ENCODE measurements at regions not wholly inside any gene's neighbourhood (a gene's known extent, or its start where the extent isn't known, plus 50 kb on each side); places are given as distances from the start of the nearest gene placed in this dataset.
A peak's percentile ranks its signal among the peaks of the same experiment; 100 is the strongest.

DNA sequence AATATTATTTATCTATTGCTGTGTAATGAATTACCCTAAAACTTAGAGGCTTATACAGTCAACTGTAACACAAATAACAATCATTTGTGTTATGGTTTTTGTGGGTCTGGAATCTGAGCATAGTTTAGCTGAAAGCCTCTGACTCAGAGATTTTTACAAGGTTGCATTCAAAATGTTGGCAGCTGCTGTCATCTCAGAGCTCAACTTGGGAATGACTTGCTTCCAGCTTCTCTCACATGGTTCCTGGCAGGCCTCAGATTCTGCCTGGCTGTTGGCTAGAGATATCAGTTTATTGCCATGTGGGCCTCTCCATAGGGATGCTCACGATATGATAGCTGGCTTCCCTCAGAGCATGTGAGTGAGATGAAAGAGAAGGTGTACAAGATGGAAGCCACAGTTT lies 70.2 kb upstream of the BRWD3 start:
- Mint-ChIP-seq H3K4me3 (ENCODE audit: unreplicated experiment) (no peak overlapping the region), H3K9me3 (ENCODE audit: unreplicated experiment) (no peaks in the 10 kb centered on the region), H3K27me3 (ENCODE audit: low read depth, unreplicated experiment) (no peaks in the 10 kb centered on the region), H3K27ac (ENCODE audit: unreplicated experiment) (no peak overlapping the region), H3K4me1 (ENCODE audit: low read depth, unreplicated experiment) (peaks cover 3% of the 10 kb centered on the region), H3K36me3 (ENCODE audit: low read depth, unreplicated experiment) (no peaks in the 10 kb centered on the region)
- H3K9ac ChIP-seq (ENCODE audit: low read length) = no peak overlapping the region
- no peaks in the 10 kb centered on the region for H4K20me1 ChIP-seq (ENCODE audit: insufficient read depth, low read length)
- H3K27ac ChIP-seq (ENCODE audit: low read depth, low read length) = no peak overlapping the region
- no peak overlapping the region for H3K4me2 ChIP-seq (ENCODE audit: low read length)
- no peak overlapping the region for H3K4me3 ChIP-seq (ENCODE audit: insufficient read depth, low read depth, low read length)
- no peak overlapping the region for H2AFZ ChIP-seq (ENCODE audit: low read depth, low read length)
- no peaks in the 10 kb centered on the region for H3K79me2 ChIP-seq (ENCODE audit: insufficient read depth, low read length)
- TF ChIP-seq EZH2 (IDR thresholded peaks at IDR 0.05; ENCODE audit: insufficient read depth, low read length) (no peak), CTCF (IDR thresholded peaks at IDR 0.05; ENCODE audit: insufficient read depth, low read depth, low read length) (no peak)
- DNase-seq (ENCODE audit: low read depth) (no peak), FAIRE-seq (peak; percentile 77)
- H3K4me1 ChIP-seq (ENCODE audit: insufficient read depth, low read length) = no peaks in the 10 kb centered on the region
- no peaks in the 10 kb centered on the region for H3K36me3 ChIP-seq (ENCODE audit: insufficient read depth, low read length)
- H3K9me3 ChIP-seq (ENCODE audit: insufficient read depth, low read depth, low read length) = no peaks in the 10 kb centered on the region
- H3K27me3 ChIP-seq (ENCODE audit: insufficient read depth, low read length) = no peaks in the 10 kb centered on the region

DNA sequence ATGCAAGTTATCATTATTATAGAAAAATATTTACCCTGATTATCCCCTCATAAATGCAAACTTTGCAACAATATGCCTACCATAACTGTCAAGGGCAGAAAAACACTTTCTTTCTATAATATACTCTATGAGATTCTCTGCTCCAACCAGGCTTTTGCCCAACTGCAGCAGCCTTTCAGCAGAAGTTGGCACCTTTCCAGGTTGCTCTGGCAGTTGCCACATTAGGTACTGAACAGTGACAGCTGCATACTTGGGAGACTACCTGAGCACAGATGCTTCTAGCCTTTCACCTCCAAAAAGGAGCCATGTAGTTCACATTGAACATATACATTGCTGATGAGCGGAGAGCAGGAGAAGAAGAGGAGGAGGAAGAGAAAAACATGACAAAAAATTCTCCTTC lies 69.5 kb upstream of the BRWD3 start:
- FAIRE-seq (peak; percentile 80), DNase-seq (ENCODE audit: low read depth) (no peak)
- Mint-ChIP-seq H3K4me1 (ENCODE audit: low read depth, unreplicated experiment) (peaks cover 3% of the 10 kb centered on the region), H3K27me3 (ENCODE audit: low read depth, unreplicated experiment) (no peaks in the 10 kb centered on the region), H3K27ac (ENCODE audit: unreplicated experiment) (no peak overlapping the region), H3K36me3 (ENCODE audit: low read depth, unreplicated experiment) (no peaks in the 10 kb centered on the region), H3K4me3 (ENCODE audit: unreplicated experiment) (no peak overlapping the region), H3K9me3 (ENCODE audit: unreplicated experiment) (no peaks in the 10 kb centered on the region)
- Histone ChIP-seq H3K4me3 (ENCODE audit: insufficient read depth, low read depth, low read length) (no peak overlapping the region), H3K27ac (ENCODE audit: low read depth, low read length) (no peak overlapping the region), H3K4me2 (ENCODE audit: low read length) (no peak overlapping the region), H3K79me2 (ENCODE audit: insufficient read depth, low read length) (no peaks in the 10 kb centered on the region), H3K36me3 (ENCODE audit: insufficient read depth, low read length) (no peaks in the 10 kb centered on the region), H3K4me1 (ENCODE audit: insufficient read depth, low read length) (no peaks in the 10 kb centered on the region), H2AFZ (ENCODE audit: low read depth, low read length) (no peak overlapping the region), H3K9ac (ENCODE audit: low read length) (no peak overlapping the region), H4K20me1 (ENCODE audit: insufficient read depth, low read length) (no peaks in the 10 kb centered on the region), H3K9me3 (ENCODE audit: insufficient read depth, low read depth, low read length) (no peaks in the 10 kb centered on the region), H3K27me3 (ENCODE audit: insufficient read depth, low read length) (no peaks in the 10 kb centered on the region)
- TF ChIP-seq CTCF (IDR thresholded peaks at IDR 0.05; ENCODE audit: insufficient read depth, low read depth, low read length) (no peak), EZH2 (IDR thresholded peaks at IDR 0.05; ENCODE audit: insufficient read depth, low read length) (no peak)

DNA sequence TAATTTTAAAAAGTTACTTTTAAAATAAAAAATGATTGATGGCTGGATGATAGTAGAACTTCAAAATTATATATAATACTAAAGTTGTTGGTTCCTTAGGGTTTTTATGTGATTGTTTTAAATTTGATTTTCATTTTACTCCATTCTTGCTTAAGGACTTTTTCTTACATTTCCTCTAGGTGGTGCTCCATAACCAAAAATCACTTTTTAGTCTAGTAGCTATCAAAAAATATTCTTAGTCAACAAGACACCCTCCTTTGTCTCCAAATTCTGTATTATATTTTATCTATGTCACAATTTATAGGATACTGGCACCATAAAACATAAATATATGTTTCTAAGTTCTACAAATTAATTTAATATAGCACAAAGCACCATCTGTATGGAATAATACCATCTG lies 67.2 kb upstream of the BRWD3 start:
- H3K4me3 Mint-ChIP-seq (ENCODE audit: unreplicated experiment) = no peak overlapping the region
- Histone ChIP-seq H3K36me3 (ENCODE audit: insufficient read depth, low read length) (no peaks in the 10 kb centered on the region), H3K4me1 (ENCODE audit: insufficient read depth, low read length) (no peaks in the 10 kb centered on the region), H3K79me2 (ENCODE audit: insufficient read depth, low read length) (no peaks in the 10 kb centered on the region), H3K27ac (ENCODE audit: low read depth, low read length) (no peak overlapping the region), H4K20me1 (ENCODE audit: insufficient read depth, low read length) (no peaks in the 10 kb centered on the region), H3K9ac (ENCODE audit: low read length) (no peak overlapping the region), H3K4me3 (ENCODE audit: insufficient read depth, low read depth, low read length) (no peak overlapping the region), H3K4me2 (ENCODE audit: low read length) (no peak overlapping the region), H3K9me3 (ENCODE audit: insufficient read depth, low read depth, low read length) (no peaks in the 10 kb centered on the region), H3K27me3 (ENCODE audit: insufficient read depth, low read length) (no peaks in the 10 kb centered on the region), H2AFZ (ENCODE audit: low read depth, low read length) (no peak overlapping the region)
- peaks cover 3% of the 10 kb centered on the region for H3K4me1 Mint-ChIP-seq (ENCODE audit: low read depth, unreplicated experiment)
- DNase-seq (ENCODE audit: low read depth) (peak; percentile 6), FAIRE-seq (peak; percentile 99)
- no peak overlapping the region for H3K27ac Mint-ChIP-seq (ENCODE audit: unreplicated experiment)
- no peaks in the 10 kb centered on the region for H3K27me3 Mint-ChIP-seq (ENCODE audit: low read depth, unreplicated experiment)
- no peaks in the 10 kb centered on the region for H3K36me3 Mint-ChIP-seq (ENCODE audit: low read depth, unreplicated experiment)
- no peaks in the 10 kb centered on the region for H3K9me3 Mint-ChIP-seq (ENCODE audit: unreplicated experiment)
- peak; percentile 22 for TF ChIP-seq CTCF (IDR thresholded peaks at IDR 0.05; ENCODE audit: insufficient read depth, low read depth, low read length)
- no peak for TF ChIP-seq EZH2 (IDR thresholded peaks at IDR 0.05; ENCODE audit: insufficient read depth, low read length)

Measured in astrocyte (in vitro differentiated cells and primary cell).